ENCODE measurements at regions not wholly inside any gene's neighbourhood (a gene's known extent, or its start where the extent isn't known, plus 50 kb on each side); places are given as distances from the start of the nearest gene placed in this dataset.

GRCh38 chr6:45830441-45831139, 185.1 kb downstream of the CLIC5 start:
- DNase-seq (ENCODE audit: low spot score) = no peak

DNA sequence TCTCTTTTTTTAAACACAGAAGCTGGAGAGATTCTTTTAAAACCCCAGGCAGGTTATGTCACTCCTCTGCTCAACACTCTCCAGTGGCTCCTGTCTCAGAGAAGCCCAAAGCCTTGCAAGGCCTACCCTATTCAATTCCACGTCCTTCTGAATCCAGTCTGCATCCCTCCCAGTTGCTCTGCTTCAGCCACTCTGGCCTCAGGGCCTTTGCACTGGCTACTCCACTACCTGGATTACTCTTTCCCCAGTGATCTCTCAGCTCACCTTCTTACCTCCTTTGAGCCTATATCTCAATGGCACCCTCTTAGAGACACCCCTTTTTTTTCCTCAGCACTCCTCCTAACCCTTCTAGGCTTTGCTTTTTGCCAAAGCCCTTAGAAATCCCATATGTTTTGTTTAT, 185.8 kb downstream of the CLIC5 start:
- DNase-seq (ENCODE audit: low spot score) = no peak

DNA sequence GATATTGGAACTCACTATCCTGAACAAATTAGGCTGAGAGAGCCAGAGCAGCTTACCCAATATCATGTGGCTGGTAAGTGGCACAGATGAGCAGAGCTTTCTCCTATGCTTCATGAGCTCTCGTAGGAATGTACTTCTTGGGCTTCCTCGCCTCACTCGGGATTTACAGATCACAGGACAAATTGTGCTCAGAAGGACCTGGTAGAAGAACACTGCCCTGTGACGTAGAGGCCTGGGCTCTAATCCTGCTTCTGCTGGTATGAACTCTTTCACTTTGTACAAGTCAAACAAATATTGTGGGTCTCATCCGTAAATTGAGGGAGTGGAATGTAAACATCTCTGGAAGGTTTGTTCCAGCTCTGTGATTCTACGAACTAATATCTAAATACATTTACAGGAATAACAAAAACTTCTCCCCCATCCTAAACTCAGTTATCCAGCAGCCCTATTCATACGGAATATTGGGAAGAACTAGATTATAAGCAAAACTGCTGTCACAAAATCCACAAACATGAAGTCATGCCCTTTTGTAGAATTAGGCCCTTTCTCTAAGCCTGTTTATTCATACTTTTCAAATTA, 187.6 kb downstream of the CLIC5 start:
- DNase-seq (ENCODE audit: low spot score) = no peak

DNA sequence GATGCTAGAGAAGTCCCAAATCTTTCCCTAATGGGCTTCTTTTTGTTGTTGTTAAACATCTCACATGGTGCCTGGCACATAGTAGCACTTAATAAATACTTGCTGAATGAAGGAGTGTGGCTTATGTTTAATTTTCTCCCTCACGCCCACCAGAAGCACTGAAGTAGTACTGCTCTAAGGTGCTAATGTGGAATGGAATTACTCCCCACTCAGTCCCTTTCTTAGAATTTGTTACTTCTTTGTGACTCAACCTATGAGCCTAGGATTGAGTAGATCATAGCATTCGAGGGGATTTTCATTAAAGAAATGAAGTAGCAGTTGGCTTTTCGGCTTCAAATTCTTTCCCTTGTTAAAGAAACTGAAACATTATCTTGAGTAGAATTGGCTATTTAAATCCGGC, 192.8 kb downstream of the CLIC5 start:
- no peak for DNase-seq (ENCODE audit: low spot score)

DNA sequence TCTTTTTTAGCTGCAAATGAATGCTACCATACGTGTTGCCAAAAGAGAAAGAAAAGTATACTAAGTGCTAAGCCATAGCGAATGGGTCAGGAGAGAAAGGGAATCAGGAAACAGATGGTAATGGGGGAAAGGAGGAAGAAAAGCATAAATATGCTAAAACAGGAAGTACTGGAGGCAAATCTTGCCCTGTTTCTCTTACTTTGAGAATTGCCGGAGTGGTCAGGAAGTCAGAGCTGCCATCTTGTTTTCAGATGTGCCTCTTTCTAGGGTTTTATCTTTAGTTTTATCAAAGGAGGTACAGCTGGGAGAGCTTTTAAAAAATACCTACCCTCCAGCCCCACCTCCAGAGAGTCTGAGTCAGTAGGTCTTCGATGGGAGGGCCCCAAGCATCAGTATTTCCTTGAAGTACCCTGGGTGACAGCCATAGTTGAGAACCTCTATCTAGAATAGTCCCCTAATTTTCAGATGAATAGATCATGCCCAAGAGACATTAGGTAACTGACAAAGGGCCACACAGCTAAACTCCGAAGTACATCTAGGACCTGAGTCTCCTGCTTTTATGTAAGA, 193.3 kb downstream of the CLIC5 start:
- DNase-seq (ENCODE audit: low spot score) = no peak

- DNase-seq (ENCODE audit: low spot score) = no peak
Observed at GRCh38 chr6:45818655-45819054, 197.0 kb downstream of the CLIC5 start.

DNA sequence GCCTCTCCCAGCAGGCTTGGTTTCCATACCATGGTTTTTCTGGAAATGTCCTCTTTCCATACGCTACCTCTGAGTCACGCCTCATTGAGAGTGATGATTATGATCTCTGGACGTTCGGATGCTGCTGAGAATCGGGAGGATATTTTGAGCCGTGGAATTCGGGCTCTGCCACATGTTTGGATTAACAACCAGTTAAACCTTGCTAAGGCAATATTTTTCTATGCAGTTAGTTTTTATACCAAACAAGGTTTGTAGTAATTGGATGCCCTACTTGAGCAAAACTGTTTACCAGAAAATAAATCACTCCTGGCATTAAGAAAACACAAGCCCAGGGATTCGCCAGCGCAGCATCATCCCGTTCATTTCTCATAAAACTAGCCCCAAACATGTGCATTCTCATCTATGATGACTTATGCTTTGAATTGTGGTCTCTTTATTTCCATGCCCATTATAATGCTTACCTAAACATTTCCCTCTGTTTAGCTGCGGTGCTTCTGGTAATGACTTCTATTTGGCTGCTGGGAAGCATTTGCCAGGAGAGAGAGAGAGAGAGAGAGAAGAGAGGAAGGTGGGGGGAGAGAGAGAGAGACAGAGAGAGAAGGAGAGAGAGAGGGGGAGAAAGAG, 198.9 kb downstream of the CLIC5 start:
- no peak for DNase-seq (ENCODE audit: low spot score)

DNA sequence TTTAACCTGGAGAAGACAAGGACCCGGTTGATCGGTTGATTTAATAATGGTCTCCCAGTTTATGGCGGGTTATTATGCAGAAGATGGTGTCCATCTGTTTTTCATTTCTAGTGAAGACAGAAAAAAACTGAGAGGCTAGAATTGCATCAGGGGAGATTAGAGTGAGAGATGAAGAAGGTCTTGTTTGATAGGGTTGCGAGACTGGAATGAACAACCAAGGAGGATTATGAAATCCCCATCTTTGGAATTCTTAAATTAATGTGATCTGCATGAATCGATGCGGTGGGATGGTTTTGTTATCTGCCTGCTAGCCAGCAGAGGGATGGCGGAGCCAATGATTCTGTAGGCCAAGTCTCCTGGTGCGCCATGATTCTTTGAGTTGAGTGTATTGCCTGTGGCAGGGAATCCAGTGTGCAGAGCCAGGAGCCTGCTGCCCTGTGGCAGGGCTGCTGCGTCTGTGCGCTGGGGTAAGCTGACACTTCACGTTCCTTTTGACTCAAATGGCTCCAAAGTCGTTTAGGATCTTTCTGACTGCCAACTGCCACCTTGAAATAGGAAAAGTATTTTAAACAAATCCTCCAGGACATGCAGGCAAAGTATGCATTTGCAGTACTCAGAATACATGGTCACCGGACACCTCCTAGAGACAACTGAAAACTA, 200.1 kb downstream of the CLIC5 start:
- DNase-seq (ENCODE audit: low spot score) = no peak

GRCh38 chr6:45814772-45815171, 200.9 kb downstream of the CLIC5 start:
- DNase-seq (ENCODE audit: low spot score) = no peak

- DNase-seq (ENCODE audit: low spot score) = no peak
Observed at GRCh38 chr6:45813943-45814342, 201.7 kb downstream of the CLIC5 start.

DNA sequence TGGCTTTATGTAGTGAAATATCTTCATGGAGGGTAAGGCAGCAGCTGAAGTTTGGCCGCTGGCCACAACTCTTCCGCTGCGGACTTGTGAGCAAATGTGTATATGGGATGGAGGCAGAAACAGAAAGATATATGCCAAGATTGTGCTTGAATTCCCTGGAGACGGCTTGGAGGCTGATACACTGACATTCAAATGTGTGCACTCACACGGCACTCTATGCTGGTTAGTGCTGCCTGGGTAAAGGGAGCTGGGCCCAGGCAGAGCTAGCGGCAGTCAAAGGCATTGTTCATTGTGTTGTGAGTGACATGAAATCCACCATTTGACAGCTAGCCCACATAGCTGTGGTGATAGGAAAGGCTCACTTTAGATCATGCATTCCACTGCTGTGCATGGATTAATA, 202.7 kb downstream of the CLIC5 start:
- no peak for DNase-seq (ENCODE audit: low spot score)

DNA sequence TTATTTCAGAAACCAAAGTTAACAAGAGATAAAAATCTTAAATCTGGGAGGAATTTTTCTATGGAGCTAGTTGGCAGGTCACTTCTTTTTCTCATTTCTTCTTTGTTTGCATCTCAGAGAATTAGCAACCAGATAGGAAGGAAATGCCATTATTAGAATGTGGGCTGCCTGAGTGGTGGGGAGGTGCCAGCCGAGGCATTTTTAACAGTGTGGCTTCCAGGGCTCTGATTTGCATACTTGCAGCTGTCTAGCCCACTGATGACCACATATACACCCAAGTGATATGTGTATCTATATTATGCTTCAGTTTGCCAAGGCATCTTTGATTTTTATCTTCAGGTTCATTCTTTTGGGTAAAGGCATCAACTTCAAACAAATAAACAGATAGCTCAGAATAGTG, 206.7 kb downstream of the CLIC5 start:
- DNase-seq (ENCODE audit: low spot score) = no peak

DNA sequence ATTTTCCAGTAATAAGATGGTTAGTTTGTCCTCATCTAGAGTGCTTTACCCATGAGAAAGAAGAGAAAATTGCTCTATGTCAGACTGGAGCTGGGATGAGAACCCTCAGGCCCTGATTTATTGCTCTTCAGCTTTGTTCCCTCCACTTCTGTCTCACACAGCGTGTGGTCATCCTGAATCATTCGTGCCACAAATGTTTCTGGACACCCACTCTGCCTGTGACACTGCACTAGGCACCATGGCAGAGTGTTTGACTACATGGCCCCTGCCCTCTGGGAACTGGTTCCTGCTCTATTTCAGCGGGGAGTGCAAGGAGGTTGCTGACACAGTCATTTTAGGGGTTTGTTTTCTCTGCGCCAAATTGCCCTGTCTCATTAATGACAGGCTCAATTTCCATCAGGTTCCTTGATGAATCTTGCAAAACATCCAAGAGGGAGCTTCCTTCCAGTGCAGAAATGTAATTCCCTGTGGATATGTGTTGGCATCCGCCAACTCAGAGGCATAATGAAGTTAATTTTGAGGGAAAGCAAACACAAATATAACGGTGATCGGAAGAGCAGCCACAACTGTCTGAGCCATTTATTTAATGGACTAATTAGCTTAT, 207.5 kb downstream of the CLIC5 start:
- no peak for DNase-seq (ENCODE audit: low spot score)

GRCh38 chr6:45807311-45808041, 208.2 kb downstream of the CLIC5 start:
- DNase-seq (ENCODE audit: low spot score) = no peak

DNA sequence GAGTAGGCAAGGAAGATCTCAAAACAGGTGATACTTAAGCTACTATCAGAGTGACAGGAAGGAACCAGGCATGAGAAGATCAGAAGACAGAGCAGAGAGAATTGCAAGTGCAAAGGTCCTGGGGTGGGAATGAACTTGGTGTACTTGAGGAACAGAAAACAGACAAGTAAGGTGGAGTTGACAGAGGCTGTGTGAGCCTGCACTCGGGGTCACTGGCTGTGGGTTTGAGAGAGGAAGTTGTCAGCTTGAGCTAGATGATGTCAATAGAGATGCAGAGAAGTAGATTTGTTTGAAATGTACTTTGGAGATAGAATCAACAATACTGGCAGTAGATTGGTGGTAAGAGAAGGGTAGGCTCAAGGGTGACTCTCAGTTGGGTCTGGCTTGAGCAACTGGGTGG, 209.5 kb downstream of the CLIC5 start:
- no peak for DNase-seq (ENCODE audit: low spot score)

GRCh38 chr6:45803071-45803470, 212.6 kb downstream of the CLIC5 start:
- DNase-seq (ENCODE audit: low spot score) = no peak

DNA sequence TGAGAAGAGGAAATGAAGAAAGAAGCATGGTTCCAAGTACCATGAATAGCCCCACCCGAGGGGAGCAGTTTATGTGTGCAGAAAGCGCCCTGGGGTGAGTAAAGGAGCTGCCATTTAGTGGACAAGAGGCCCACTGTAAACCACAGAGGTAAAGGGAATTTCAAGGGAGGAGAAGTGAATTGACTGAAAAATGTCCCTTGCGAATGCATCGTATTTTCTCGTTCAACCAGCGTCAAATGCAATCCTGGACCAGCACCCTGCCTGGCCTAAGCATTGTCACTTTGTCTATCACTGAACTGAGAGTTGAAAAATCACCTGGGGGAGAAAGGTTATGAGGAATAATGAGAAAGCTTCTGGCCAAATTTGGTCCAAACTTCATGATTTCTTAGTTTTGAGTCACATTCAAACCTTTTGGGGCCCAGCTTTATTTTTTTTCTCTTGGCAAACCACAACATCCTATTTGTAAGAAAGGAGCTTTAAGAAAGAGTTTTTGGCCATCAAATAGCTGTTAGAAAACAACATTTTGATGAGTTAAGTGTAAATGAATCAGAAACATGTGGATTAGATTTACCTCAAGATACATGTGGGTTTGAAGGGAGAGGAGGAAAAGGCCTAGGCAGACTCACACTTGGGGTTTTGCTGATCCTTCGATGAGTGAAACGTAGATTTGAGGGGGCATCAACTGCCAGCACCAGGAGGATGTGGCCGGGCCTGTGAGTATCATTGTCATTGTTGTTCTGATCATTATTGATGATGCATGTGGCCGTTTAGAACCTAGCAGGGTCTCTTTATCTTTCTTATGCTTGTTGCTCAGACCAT, 214.0 kb downstream of the CLIC5 start:
- DNase-seq (ENCODE audit: low spot score) = no peak

GRCh38 chr6:45800911-45801310, 214.7 kb downstream of the CLIC5 start:
- DNase-seq (ENCODE audit: low spot score) = no peak

- no peak for DNase-seq (ENCODE audit: low spot score)
Observed at GRCh38 chr6:45795678-45796077, 220.0 kb downstream of the CLIC5 start.

GRCh38 chr6:45794465-45794864, 221.2 kb downstream of the CLIC5 start:
- DNase-seq (ENCODE audit: low spot score) = no peak
